AG10803 (cell line): ENCODE measurements at regions not wholly inside any gene's neighbourhood (a gene's known extent, or its start where the extent isn't known, plus 50 kb on each side); places are given as distances from the start of the nearest gene placed in this dataset.

Experiments used
- DNase-seq: peaks from one replicate; pipeline ENCODE4 v3.0.0; 2010; ENCODE audit warnings: low read depth
- H3K4me3 ChIP-seq: 2 replicates; pipeline ENCODE4 v1.5.1; 2011; ENCODE audit warnings: mild to moderate bottlenecking, low read length, control low read depth
- CTCF ChIP-seq: conservative IDR thresholded peaks from 2 replicates; pipeline ENCODE4 v1.5.1; 2011; ENCODE audit warnings: mild to moderate bottlenecking, low read length, control low read depth, inconsistent platforms

DNA sequence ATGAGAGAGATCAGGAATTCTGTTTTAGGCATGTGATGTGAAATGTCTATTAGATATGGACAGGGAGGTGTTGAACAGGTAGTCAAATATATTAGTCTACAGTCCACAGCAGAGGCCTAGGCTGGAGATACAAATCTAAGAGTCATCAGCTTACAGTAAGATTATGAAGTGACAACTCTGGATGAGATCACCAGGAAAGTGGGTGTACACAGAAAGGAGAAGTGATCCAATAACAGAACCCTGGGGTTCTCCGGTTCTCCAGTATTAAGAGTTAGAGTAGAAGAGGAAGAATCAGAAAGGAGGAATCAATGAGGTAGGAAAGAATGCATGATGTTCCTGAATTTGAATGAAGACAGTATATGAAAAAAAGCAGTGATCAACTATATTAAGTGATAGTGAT lies 362.3 kb downstream of the FIGN start:
- no peak for DNase-seq
- TF ChIP-seq CTCF = no peak
- no peak overlapping the region for H3K4me3 ChIP-seq

DNA sequence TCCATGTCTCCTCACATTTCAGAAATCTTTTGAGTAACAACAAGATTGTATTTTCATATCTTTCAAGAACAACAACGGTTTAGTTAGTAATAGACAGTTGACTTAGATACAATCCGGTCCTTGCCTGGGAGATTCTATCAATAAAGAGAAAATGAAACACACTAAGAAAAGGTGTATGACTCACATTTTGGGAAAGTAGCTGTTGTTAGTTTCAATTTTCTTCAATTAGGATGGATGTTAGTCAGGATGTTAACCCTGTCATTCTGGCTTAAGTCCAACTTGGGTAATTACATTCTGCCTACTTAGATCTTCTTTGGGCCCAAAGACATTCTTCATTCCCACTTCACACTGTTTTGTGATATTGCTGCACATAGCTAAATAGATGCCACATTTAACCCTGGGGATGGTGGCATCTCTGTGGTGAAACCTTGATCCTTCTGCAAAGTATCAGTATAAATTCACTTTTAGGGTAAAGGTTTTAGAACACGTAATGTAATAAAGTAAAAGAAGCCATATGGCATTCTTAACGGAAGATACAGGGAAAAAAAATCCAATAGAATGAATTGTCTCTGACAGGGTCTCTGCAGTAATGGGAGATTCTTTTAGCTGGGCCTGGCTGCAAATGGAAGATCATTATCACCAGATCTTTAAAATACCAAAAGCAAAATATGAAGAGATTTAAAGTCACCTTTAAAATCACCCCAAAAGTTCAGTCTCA lies 365.5 kb downstream of the FIGN start:
- no peak for TF ChIP-seq CTCF
- no peak overlapping the region for H3K4me3 ChIP-seq
- no peak for DNase-seq

DNA sequence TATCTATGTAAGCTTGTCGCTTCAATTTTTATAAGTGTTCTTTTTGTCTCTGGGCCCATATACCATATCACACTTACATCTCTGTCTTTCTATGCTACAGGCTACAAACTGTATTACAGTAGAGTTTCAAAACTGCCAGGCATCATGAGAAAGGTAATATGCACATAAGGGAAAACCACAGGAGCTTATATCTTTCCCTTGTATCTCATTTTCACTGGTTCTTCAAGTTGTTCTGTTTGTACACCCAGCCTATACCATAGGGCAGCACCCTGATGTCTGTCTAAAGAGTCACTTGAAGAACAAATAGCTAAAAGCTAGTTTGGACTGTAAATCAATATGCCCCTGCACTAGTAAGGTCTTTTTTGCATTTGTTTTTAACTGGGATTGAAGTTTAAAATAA lies 366.7 kb downstream of the FIGN start:
- DNase-seq = no peak
- no peak overlapping the region for H3K4me3 ChIP-seq
- TF ChIP-seq CTCF = no peak

- no peak for TF ChIP-seq CTCF
Measured at GRCh38 chr2:163368655-163369054, 367.2 kb downstream of the FIGN start.

DNA sequence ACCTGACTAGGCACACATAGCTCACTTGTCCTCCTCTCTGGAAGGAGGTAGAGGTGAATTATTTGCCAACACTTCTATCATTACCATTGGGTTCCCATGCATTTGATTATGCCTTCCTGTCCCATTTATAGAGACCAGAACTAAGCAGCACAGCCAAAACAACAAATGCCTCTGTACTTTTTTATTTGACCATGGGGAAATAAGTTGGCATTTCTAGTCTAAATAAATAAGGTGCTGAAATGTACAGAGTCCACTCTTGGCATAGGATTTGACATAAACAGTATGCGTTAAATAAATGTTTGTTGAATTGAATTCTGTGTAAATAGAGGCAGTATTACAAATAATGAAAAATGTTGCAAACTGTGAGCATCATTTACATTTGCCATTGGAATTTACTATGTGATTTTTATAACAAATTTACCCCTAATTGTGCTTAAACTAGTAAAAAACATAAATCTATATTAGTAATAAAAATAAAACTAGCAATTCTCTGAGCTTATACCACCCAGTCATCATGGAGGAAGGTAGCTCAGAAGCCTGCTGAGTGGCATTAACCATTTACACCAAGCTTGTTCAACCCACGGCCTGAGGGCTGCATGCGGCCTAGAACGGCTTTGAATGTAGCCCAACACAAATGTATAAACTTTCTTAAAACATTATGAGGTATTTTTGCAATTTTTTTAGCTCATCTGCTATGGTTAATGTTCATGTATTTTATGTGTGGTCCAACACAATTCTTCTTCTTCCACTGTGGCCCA lies 367.8 kb downstream of the FIGN start:
- DNase-seq = no peak
- H3K4me3 ChIP-seq = no peak overlapping the region
- no peak for TF ChIP-seq CTCF

More at GRCh38 chr2:163368655-163369054, 367.2 kb downstream of the FIGN start:
- H3K4me3 ChIP-seq = no peak overlapping the region
- no peak for DNase-seq

GRCh38 chr2:163364736-163365135 lies 371.1 kb downstream of the FIGN start:
- TF ChIP-seq CTCF = no peak
- H3K4me3 ChIP-seq = no peak overlapping the region
- DNase-seq = no peak

- no peak for DNase-seq
- H3K4me3 ChIP-seq = no peak overlapping the region
- TF ChIP-seq CTCF = no peak
Measured at GRCh38 chr2:163353551-163353950, 382.3 kb downstream of the FIGN start.
